Fibroblast of lung (primary cell): ENCODE measurements at regions not wholly inside any gene's neighbourhood (a gene's known extent, or its start where the extent isn't known, plus 50 kb on each side); places are given as distances from the start of the nearest gene placed in this dataset.

Experiments
- DNase-seq, 2 donors: peaks; one replicate each; pipeline versions ENCODE4 v3.0.0 to v3.0.0-alpha.2; 2010; ENCODE audit warnings: low read depth in 2 of 2
- H2AFZ ChIP-seq: 2 replicates; pipeline ENCODE4 v1.5.1; 2012; ENCODE audit warnings: low read length, control low read depth, inconsistent platforms
- H3K27ac ChIP-seq: 2 replicates; pipeline ENCODE4 v1.5.1; 2011; ENCODE audit warnings: low read length, control low read depth; ENCODE audit not compliant: insufficient read depth
- H3K27me3 ChIP-seq: 2 replicates; pipeline ENCODE4 v1.5.1; 2011; ENCODE audit warnings: mild to moderate bottlenecking, low read length; ENCODE audit not compliant: control insufficient read depth, insufficient read depth
- H3K36me3 ChIP-seq: 2 replicates; pipeline ENCODE4 v1.5.1; 2011; ENCODE audit warnings: low read length; ENCODE audit not compliant: control insufficient read depth, insufficient read depth
- H3K4me1 ChIP-seq: 2 replicates; pipeline ENCODE4 v1.5.1; 2011; ENCODE audit warnings: low read length; ENCODE audit not compliant: control insufficient read depth, insufficient read depth; ENCODE audit errors: extremely low read depth
- H3K4me2 ChIP-seq: 2 replicates; pipeline ENCODE4 v1.5.1; 2011; ENCODE audit warnings: low read length, control low read depth; ENCODE audit not compliant: insufficient read depth; ENCODE audit errors: extremely low read depth
- H3K4me3 ChIP-seq, 4 experiments: fragments of 200-600 bp in 1 of 4; sonication (generic) in 1 of 4; replicated peaks in 1 of 4; 2 replicates each; pipeline ENCODE4 v1.5.1; 2011 to 2016; ENCODE audit warnings: low read length in 4 of 4, low read depth in 3 of 4, mild to moderate bottlenecking in 3 of 4, control low read depth in 2 of 4, inconsistent platforms in 1 of 4, mixed read lengths in 1 of 4; ENCODE audit not compliant: insufficient read depth in 1 of 4; ENCODE audit errors: control extremely low read depth in 1 of 4
- H3K79me2 ChIP-seq: 2 replicates; pipeline ENCODE4 v1.5.1; 2012; ENCODE audit warnings: mild to moderate bottlenecking, low read length, inconsistent platforms; ENCODE audit not compliant: control insufficient read depth, insufficient read depth
- H3K9ac ChIP-seq: 2 replicates; pipeline ENCODE4 v1.5.1; 2011; ENCODE audit warnings: mild to moderate bottlenecking, low read length, control low read depth; ENCODE audit not compliant: insufficient read depth
- H3K9me3 ChIP-seq: 2 replicates; pipeline ENCODE4 v1.5.1; 2012; ENCODE audit warnings: low read depth, low read length; ENCODE audit not compliant: control insufficient read depth, insufficient read depth
- H4K20me1 ChIP-seq: 2 replicates; pipeline ENCODE4 v1.5.1; 2011; ENCODE audit warnings: low read length; ENCODE audit not compliant: control insufficient read depth, insufficient read depth; ENCODE audit errors: extremely low read depth
- EZH2 ChIP-seq: IDR thresholded peaks from 2 replicates; pipeline ENCODE4 v1.5.1; 2012; ENCODE audit warnings: low read length, control low read depth, mild to moderate bottlenecking; ENCODE audit errors: missing control alignments
- TF ChIP-seq, protein P1 (sequence below), 2 donors: IDR thresholded peaks in 1 of 2; conservative IDR thresholded peaks in 1 of 2; 1 replicate in 1 of 2; 2 replicates in 1 of 2; pipeline ENCODE4 v1.5.1; 2011 to 2012; ENCODE audit warnings: low read length in 2 of 2, control low read depth in 1 of 2, inconsistent platforms in 1 of 2, low read depth in 1 of 2, mild to moderate bottlenecking in 1 of 2

DNA sequence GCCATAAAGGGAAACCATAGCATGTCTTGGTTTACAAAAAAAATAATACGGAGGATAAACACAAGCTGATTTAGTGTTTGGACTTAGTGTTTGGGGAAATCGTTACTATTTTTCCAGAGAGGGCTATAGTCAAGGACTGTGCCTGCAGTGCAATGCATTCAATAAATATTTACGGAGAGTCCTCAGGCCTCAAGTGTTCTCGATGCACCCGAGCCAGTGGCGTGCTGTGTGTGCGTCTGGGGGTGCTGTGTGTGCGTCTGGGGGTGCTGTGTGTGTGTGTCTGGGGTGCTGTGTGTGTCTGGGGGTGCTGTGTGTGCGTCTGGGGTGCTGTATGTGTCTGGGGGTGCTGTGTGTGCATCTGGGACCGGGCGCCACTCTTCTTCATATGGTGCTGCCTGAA lies 71.7 kb upstream of the GTF3A start:
- no peak overlapping the region for H3K9ac ChIP-seq

DNA sequence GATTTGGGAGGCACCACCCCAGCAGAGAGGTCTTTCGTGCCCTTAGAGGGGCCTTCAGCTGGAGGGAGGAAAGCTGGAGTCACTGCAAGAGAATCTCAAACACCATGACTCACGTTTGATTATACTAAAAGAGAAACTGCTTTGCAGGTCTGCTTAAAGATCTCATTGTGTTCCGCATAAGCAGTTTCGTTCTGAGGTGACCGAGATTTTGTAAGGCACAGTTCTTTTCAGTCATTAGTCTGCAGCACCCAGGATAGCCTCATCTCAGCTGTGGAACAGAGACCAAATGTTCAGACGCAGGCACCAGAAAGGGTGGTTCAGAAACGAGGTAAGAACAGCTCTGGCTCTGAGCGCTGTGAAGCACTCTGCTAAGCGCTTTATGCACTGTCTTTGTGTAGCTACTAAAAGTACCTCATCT lies 71.2 kb upstream of the GTF3A start:
- Histone ChIP-seq H3K36me3 (no peaks in the 10 kb centered on the region), H3K9ac (no peak overlapping the region), H3K4me2 (peak overlapping the region; percentile 4), H2AFZ (no peak overlapping the region), H3K4me3 (no peak overlapping the region), H3K4me1 (no peaks in the 10 kb centered on the region), H4K20me1 (no peaks in the 10 kb centered on the region), H3K9me3 (no peaks in the 10 kb centered on the region), H3K79me2 (no peaks in the 10 kb centered on the region), H3K27ac (no peak overlapping the region), H3K27me3 (no peaks in the 10 kb centered on the region)
- TF ChIP-seq, protein P1, sequence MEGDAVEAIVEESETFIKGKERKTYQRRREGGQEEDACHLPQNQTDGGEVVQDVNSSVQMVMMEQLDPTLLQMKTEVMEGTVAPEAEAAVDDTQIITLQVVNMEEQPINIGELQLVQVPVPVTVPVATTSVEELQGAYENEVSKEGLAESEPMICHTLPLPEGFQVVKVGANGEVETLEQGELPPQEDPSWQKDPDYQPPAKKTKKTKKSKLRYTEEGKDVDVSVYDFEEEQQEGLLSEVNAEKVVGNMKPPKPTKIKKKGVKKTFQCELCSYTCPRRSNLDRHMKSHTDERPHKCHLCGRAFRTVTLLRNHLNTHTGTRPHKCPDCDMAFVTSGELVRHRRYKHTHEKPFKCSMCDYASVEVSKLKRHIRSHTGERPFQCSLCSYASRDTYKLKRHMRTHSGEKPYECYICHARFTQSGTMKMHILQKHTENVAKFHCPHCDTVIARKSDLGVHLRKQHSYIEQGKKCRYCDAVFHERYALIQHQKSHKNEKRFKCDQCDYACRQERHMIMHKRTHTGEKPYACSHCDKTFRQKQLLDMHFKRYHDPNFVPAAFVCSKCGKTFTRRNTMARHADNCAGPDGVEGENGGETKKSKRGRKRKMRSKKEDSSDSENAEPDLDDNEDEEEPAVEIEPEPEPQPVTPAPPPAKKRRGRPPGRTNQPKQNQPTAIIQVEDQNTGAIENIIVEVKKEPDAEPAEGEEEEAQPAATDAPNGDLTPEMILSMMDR (conservative IDR thresholded peaks at IDR 0.05 in 1 of 2, IDR thresholded peaks at IDR 0.05 in 1 of 2; ENCODE audit: low read depth in 1 of 2, low read length in 2 of 2) = no peak
- TF ChIP-seq EZH2 = no peak
- DNase-seq = peak; percentile 50 to 77

More for the DNA sequence above, 71.7 kb upstream of the GTF3A start:
- Histone ChIP-seq H3K4me1 (no peaks in the 10 kb centered on the region), H3K4me3 (no peak overlapping the region), H3K27ac (no peak overlapping the region), H2AFZ (no peak overlapping the region), H4K20me1 (no peaks in the 10 kb centered on the region), H3K4me2 (no peak overlapping the region), H3K27me3 (no peaks in the 10 kb centered on the region), H3K36me3 (no peaks in the 10 kb centered on the region), H3K9me3 (no peaks in the 10 kb centered on the region), H3K79me2 (no peaks in the 10 kb centered on the region)
- TF ChIP-seq, protein P1 (conservative IDR thresholded peaks at IDR 0.05 in 1 of 2, IDR thresholded peaks at IDR 0.05 in 1 of 2; ENCODE audit: low read depth in 1 of 2, low read length in 2 of 2) = no peak
- no peak for TF ChIP-seq EZH2
- DNase-seq = no peak

DNA sequence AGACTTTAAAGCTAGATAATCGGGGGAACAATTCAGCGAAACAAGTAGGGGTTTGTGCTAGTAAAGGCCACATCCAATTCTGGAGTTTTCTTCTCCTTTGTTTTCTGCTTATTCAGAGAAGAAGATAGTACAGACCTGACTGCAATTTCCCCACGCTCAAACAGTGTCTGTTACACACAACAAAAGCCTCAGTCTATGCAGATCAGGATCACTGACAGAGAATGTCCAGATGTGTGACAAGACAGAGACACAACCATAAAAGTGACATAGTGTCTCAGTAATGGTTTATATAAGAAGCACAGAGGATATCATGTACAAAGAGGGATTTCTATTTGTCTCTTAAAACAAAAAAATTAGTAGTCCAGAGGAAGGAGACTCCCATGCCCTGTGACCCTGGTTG lies 70.7 kb upstream of the GTF3A start:
- H3K4me2 ChIP-seq = no peak overlapping the region

More for the DNA sequence above, 70.7 kb upstream of the GTF3A start:
- no peaks in the 10 kb centered on the region for H3K27me3 ChIP-seq
- H4K20me1 ChIP-seq = no peaks in the 10 kb centered on the region
- TF ChIP-seq EZH2 = no peak
- TF ChIP-seq, protein P1 (conservative IDR thresholded peaks at IDR 0.05 in 1 of 2, IDR thresholded peaks at IDR 0.05 in 1 of 2; ENCODE audit: low read depth in 1 of 2, low read length in 2 of 2) = no peak
- H3K36me3 ChIP-seq = no peaks in the 10 kb centered on the region
- no peak overlapping the region for H3K27ac ChIP-seq
- no peaks in the 10 kb centered on the region for H3K9me3 ChIP-seq
- no peak overlapping the region for H3K9ac ChIP-seq
- no peak for DNase-seq
- no peak overlapping the region for H3K4me3 ChIP-seq
- H3K4me1 ChIP-seq = no peaks in the 10 kb centered on the region
- H3K79me2 ChIP-seq = no peaks in the 10 kb centered on the region
- no peak overlapping the region for H2AFZ ChIP-seq
